ENCODE measurements at regions not wholly inside any gene's neighbourhood (a gene's known extent, or its start where the extent isn't known, plus 50 kb on each side); places are given as distances from the start of the nearest gene placed in this dataset.

DNA sequence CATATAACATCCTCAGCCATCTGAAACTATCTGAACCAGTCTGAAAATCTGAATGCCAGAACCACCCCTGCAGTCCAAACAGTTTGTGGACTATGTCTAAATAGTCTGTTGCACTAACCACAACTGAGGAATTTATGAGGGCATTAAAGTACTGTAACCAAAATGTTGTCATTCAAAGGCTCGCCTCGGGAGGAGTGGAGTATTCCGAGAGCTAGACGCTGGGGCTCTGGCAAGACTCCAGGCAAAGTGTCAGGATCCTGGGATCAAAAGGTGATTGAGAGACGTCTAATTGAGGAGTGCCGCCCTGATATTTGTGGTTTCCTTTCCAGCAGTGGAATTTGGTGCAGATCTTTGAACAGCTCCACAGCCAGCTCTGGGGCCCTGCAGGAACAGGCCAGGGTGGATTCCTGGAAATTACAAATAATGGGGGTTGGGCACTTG, 142.9 kb upstream of the MYOCD start:
- no peak overlapping the region for H3K27ac ChIP-seq (ENCODE audit: low read depth, low read length)
- no peak overlapping the region for H3K4me3 ChIP-seq (ENCODE audit: low read depth, low read length)
- no peak overlapping the region for H3K9ac ChIP-seq (ENCODE audit: low read depth, low read length)
- 0 out of 2 replicates have a peak, but pooled peaks cover 3% of the 10 kb centered on the region for H3K4me1 ChIP-seq (ENCODE audit: control insufficient read depth, insufficient read depth, low read length)
- H3K36me3 ChIP-seq (ENCODE audit: control insufficient read depth, insufficient read depth, low read length), result no peaks in the 10 kb centered on the region
- H3K27me3 ChIP-seq (ENCODE audit: control insufficient read depth, insufficient read depth, low read length), result no peaks in the 10 kb centered on the region
- H3K9me3 ChIP-seq (ENCODE audit: control insufficient read depth, insufficient read depth, low read length), result no peaks in the 10 kb centered on the region

DNA sequence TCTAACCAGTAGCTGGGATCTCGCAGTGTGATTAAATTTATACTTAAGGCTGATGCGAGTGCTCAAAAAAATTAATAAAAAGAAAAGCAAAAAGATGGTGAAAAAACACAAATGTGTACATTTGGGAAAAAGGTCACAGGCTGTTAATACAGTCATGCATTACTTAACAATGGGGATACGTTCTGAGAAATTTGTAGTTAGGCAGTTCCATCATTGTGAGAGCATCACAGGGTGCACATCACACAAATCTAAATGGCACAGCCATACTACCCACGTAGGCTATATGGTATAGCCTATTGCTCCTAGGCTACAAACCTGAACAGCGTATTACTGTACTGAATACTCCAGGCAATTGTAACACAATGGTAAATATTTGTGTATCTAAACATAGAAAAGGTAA, 142.4 kb upstream of the MYOCD start:
- H3K36me3 ChIP-seq (ENCODE audit: control insufficient read depth, insufficient read depth, low read length), result no peaks in the 10 kb centered on the region
- no peaks in the 10 kb centered on the region for H3K9me3 ChIP-seq (ENCODE audit: control insufficient read depth, insufficient read depth, low read length)
- H3K9ac ChIP-seq (ENCODE audit: low read depth, low read length), result no peak overlapping the region
- no peaks in the 10 kb centered on the region for H3K27me3 ChIP-seq (ENCODE audit: control insufficient read depth, insufficient read depth, low read length)
- no peak overlapping the region for H3K27ac ChIP-seq (ENCODE audit: low read depth, low read length)
- H3K4me3 ChIP-seq (ENCODE audit: low read depth, low read length), result no peak overlapping the region
- H3K4me1 ChIP-seq (ENCODE audit: control insufficient read depth, insufficient read depth, low read length), result 0 out of 2 replicates have a peak, but pooled peaks cover 3% of the 10 kb centered on the region

DNA sequence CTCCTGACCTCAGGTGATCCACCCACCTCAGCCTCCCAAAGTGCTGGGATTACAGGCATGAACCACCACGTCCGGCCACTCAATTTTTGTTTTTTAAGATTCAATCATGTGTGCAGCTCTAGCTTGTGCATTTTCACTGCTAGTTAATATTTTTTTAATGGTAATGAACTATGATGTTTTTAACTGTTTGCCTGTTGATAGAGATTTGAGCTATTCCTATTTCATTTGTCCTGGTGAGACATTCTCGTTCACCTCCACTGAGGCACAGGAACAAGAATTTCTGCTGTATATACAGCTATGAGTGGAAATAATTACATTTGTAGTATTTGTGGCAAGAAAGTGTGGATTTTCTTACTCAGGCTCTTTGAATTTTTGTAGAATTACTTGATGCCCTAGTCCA, 137.7 kb upstream of the MYOCD start:
- H3K27me3 ChIP-seq (ENCODE audit: control insufficient read depth, insufficient read depth, low read length), result no peaks in the 10 kb centered on the region
- no peaks in the 10 kb centered on the region for H3K36me3 ChIP-seq (ENCODE audit: control insufficient read depth, insufficient read depth, low read length)
- H3K27ac ChIP-seq (ENCODE audit: low read depth, low read length), result no peak overlapping the region
- no peak overlapping the region for H3K9ac ChIP-seq (ENCODE audit: low read depth, low read length)
- H3K9me3 ChIP-seq (ENCODE audit: control insufficient read depth, insufficient read depth, low read length), result no peaks in the 10 kb centered on the region
- H3K4me3 ChIP-seq (ENCODE audit: low read depth, low read length), result no peak overlapping the region
- no peaks in the 10 kb centered on the region for H3K4me1 ChIP-seq (ENCODE audit: control insufficient read depth, insufficient read depth, low read length)

DNA sequence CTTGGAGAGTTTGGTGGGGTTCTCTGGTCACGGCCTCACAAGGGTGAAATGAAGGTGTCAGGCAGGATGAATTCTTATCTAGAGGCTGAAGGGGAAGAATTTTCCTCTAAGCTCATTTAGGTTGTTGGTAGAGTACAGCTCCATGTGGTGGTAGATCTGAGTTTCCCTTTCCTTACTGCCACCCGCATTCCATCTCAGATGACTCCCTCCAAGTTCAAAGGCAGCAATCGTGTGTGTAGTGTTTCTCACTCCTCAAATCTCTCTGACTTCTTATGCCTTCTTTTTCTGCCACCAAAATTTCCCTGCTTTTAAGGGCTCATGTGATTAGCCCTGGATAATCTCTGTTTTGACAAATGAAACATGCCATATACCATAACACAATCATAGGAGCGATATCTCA, 135.5 kb upstream of the MYOCD start:
- H3K36me3 ChIP-seq (ENCODE audit: control insufficient read depth, insufficient read depth, low read length), result no peaks in the 10 kb centered on the region
- no peaks in the 10 kb centered on the region for H3K9me3 ChIP-seq (ENCODE audit: control insufficient read depth, insufficient read depth, low read length)
- H3K9ac ChIP-seq (ENCODE audit: low read depth, low read length), result no peak overlapping the region
- H3K4me1 ChIP-seq (ENCODE audit: control insufficient read depth, insufficient read depth, low read length), result no peaks in the 10 kb centered on the region
- no peak overlapping the region for H3K27ac ChIP-seq (ENCODE audit: low read depth, low read length)
- no peaks in the 10 kb centered on the region for H3K27me3 ChIP-seq (ENCODE audit: control insufficient read depth, insufficient read depth, low read length)
- H3K4me3 ChIP-seq (ENCODE audit: low read depth, low read length), result no peak overlapping the region

DNA sequence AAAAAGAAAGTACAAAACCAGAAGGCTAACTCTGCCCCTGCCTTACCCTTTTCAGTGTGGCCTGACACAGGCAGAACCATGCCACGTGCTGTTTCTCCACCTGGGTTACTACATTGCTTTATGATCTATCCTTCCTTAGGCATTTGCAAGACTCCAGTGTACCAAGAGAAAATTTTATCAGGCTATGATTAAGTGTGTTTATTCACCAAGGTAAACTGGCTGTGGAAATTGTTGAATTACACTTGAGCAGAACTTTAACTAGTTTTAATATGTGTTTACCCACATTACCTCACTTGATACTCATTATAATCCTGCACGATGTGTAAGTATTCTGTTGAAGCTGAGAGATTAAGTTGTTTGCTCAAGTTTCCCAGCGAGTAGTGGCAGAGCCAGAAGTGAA, 129.7 kb upstream of the MYOCD start:
- no peaks in the 10 kb centered on the region for H3K9me3 ChIP-seq (ENCODE audit: control insufficient read depth, insufficient read depth, low read length)
- no peak overlapping the region for H3K27ac ChIP-seq (ENCODE audit: low read depth, low read length)
- H3K36me3 ChIP-seq (ENCODE audit: control insufficient read depth, insufficient read depth, low read length), result no peaks in the 10 kb centered on the region
- H3K9ac ChIP-seq (ENCODE audit: low read depth, low read length), result no peak overlapping the region
- peaks cover 11% of the 10 kb centered on the region for H3K4me1 ChIP-seq (ENCODE audit: control insufficient read depth, insufficient read depth, low read length)
- H3K27me3 ChIP-seq (ENCODE audit: control insufficient read depth, insufficient read depth, low read length), result no peaks in the 10 kb centered on the region
- no peak overlapping the region for H3K4me3 ChIP-seq (ENCODE audit: low read depth, low read length)

DNA sequence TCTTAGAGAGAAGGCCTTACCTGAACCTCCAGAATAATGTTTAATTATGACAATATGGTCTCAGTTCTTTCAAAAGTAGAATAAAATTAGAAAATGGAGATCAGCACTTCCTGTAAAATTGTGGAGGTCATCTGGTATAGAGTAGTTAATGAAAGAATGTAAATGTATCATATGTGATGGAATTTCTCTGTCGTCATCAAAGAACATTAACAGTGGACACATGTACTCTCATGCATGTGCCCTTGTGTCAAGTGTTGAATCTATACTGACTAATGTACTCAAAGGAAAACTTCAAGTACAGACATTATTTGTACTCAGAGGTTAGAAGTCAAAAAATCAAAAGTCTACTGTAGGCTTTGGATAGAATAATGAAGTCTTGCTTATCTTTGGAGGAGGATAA, 129.2 kb upstream of the MYOCD start:
- no peaks in the 10 kb centered on the region for H3K36me3 ChIP-seq (ENCODE audit: control insufficient read depth, insufficient read depth, low read length)
- peaks cover 11% of the 10 kb centered on the region for H3K4me1 ChIP-seq (ENCODE audit: control insufficient read depth, insufficient read depth, low read length)
- no peak overlapping the region for H3K9ac ChIP-seq (ENCODE audit: low read depth, low read length)
- H3K27ac ChIP-seq (ENCODE audit: low read depth, low read length), result no peak overlapping the region
- no peak overlapping the region for H3K4me3 ChIP-seq (ENCODE audit: low read depth, low read length)
- H3K27me3 ChIP-seq (ENCODE audit: control insufficient read depth, insufficient read depth, low read length), result no peaks in the 10 kb centered on the region
- no peaks in the 10 kb centered on the region for H3K9me3 ChIP-seq (ENCODE audit: control insufficient read depth, insufficient read depth, low read length)

DNA sequence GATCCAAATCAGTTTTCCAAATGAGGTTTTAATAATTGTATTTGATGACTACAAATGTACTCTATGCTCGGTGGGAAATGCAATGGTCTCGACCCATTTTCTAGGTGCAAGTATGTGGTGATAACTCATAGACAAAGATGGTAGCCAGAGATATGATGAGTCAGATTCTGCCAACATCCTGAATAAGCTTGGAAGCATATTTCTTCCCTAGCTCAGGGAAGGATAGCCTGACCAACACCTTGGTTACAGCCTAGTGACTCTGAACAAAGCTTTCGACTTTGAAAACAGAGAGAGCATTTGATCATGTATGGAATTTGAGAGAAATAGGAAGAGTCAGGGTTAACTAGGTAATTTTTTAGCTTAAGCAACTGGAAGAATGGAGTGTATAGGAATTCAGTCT, 128.3 kb upstream of the MYOCD start:
- H3K36me3 ChIP-seq (ENCODE audit: control insufficient read depth, insufficient read depth, low read length), result no peaks in the 10 kb centered on the region
- H3K9ac ChIP-seq (ENCODE audit: low read depth, low read length), result no peak overlapping the region
- no peaks in the 10 kb centered on the region for H3K27me3 ChIP-seq (ENCODE audit: control insufficient read depth, insufficient read depth, low read length)
- peaks cover 11% of the 10 kb centered on the region for H3K4me1 ChIP-seq (ENCODE audit: control insufficient read depth, insufficient read depth, low read length)
- H3K27ac ChIP-seq (ENCODE audit: low read depth, low read length), result no peak overlapping the region
- H3K4me3 ChIP-seq (ENCODE audit: low read depth, low read length), result no peak overlapping the region
- H3K9me3 ChIP-seq (ENCODE audit: control insufficient read depth, insufficient read depth, low read length), result no peaks in the 10 kb centered on the region

DNA sequence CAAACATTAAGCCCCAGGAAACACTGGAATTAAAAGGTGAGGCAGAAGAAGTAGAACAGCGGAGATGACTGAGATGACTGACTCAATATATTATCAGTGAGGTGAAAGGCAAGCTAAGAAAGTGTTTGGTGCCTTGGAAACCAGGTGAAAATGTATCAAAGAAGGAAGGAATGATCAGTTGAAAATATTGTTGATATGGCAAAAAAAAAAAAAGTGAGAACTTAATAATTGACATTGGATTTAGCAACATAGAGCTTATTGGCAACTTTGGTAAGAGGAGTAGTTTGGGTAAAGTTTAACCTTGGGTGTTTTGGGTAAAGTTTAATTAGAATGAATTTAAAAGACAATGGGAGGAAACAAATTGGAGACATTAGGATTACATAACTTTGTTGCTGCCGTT, 127.7 kb upstream of the MYOCD start:
- no peak overlapping the region for H3K27ac ChIP-seq (ENCODE audit: low read depth, low read length)
- H3K9ac ChIP-seq (ENCODE audit: low read depth, low read length), result no peak overlapping the region
- no peaks in the 10 kb centered on the region for H3K27me3 ChIP-seq (ENCODE audit: control insufficient read depth, insufficient read depth, low read length)
- H3K36me3 ChIP-seq (ENCODE audit: control insufficient read depth, insufficient read depth, low read length), result no peaks in the 10 kb centered on the region
- H3K9me3 ChIP-seq (ENCODE audit: control insufficient read depth, insufficient read depth, low read length), result no peaks in the 10 kb centered on the region
- no peak overlapping the region for H3K4me3 ChIP-seq (ENCODE audit: low read depth, low read length)
- peaks cover 11% of the 10 kb centered on the region for H3K4me1 ChIP-seq (ENCODE audit: control insufficient read depth, insufficient read depth, low read length)

DNA sequence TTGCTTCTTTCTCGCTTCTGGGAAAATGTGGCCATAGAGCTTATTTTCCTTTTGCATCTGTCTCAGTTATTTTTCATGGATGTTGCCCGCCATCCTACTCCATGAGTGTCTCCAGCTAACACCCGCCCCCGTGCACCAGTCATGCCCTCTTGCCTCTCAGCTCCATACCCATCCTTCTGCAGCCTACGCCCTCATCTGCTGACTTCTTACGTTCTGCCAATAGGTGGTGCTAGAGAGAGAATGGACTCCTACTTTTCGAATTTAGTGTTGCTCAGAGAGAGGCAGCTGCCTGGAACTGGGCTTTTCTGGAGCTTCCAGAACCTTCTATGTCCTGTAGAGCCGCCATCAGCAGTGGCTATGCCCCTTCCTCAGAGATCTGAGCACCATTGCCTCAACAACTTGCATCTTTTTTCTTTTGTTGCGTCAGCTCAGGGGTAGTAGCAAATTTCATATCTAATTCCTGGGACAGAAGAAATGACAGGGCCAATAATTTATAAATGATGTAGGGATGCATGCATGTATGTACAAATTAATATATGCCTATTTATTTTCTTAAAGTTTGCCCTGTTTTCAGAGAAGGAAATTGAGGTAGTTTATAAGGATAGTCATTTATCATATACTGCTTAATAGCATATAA, 119.7 kb upstream of the MYOCD start:
- no peaks in the 10 kb centered on the region for H3K9me3 ChIP-seq (ENCODE audit: control insufficient read depth, insufficient read depth, low read length)
- no peak overlapping the region for H3K27ac ChIP-seq (ENCODE audit: low read depth, low read length)
- no peaks in the 10 kb centered on the region for H3K27me3 ChIP-seq (ENCODE audit: control insufficient read depth, insufficient read depth, low read length)
- H3K4me1 ChIP-seq (ENCODE audit: control insufficient read depth, insufficient read depth, low read length), result no peaks in the 10 kb centered on the region
- no peak overlapping the region for H3K9ac ChIP-seq (ENCODE audit: low read depth, low read length)
- no peaks in the 10 kb centered on the region for H3K36me3 ChIP-seq (ENCODE audit: control insufficient read depth, insufficient read depth, low read length)
- H3K4me3 ChIP-seq (ENCODE audit: low read depth, low read length), result no peak overlapping the region

DNA sequence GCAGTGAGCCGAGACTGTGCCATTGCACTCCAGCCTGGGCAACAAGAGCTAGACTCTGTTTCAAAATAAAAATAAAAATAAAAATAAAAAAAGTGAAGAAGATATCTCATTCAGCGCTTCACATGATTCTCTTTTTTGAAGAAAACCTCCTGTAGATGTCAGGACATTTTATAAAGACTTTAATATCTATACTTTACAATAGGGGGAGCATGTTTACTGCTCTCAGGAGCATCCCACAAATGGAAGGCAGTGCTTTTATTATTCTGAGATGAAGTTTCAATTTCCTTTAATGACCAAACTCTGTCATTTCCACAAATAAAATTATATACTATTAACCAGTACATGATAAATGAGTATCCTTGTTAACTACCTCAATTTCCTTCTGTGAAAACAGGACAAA, 118.7 kb upstream of the MYOCD start:
- no peak overlapping the region for H3K9ac ChIP-seq (ENCODE audit: low read depth, low read length)
- no peaks in the 10 kb centered on the region for H3K36me3 ChIP-seq (ENCODE audit: control insufficient read depth, insufficient read depth, low read length)
- H3K27me3 ChIP-seq (ENCODE audit: control insufficient read depth, insufficient read depth, low read length), result no peaks in the 10 kb centered on the region
- no peak overlapping the region for H3K27ac ChIP-seq (ENCODE audit: low read depth, low read length)
- H3K4me1 ChIP-seq (ENCODE audit: control insufficient read depth, insufficient read depth, low read length), result no peaks in the 10 kb centered on the region
- no peak overlapping the region for H3K4me3 ChIP-seq (ENCODE audit: low read depth, low read length)
- H3K9me3 ChIP-seq (ENCODE audit: control insufficient read depth, insufficient read depth, low read length), result no peaks in the 10 kb centered on the region

DNA sequence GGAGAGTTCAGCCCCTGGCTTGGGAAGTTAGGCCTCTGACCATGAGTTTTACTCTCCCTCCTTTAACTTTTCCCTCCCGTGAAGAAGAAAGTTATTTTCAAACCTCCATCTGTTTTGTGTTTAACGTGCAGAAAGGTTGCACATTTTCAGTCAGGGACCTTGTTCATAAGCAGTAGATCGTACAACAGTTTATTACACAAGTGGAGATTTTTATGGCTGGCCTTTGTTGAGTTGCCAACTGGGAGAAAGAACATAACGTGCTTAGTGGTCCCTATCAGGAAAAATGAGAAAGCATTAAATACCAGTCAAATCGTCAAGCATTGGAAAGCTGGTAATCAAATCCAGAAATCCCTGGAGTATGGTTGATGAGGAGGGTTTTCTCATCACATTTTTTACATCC, 117.9 kb upstream of the MYOCD start:
- Histone ChIP-seq H3K9ac (ENCODE audit: low read depth, low read length) (no peak overlapping the region), H3K9me3 (ENCODE audit: control insufficient read depth, insufficient read depth, low read length) (no peaks in the 10 kb centered on the region), H3K4me1 (ENCODE audit: control insufficient read depth, insufficient read depth, low read length) (no peaks in the 10 kb centered on the region), H3K36me3 (ENCODE audit: control insufficient read depth, insufficient read depth, low read length) (no peaks in the 10 kb centered on the region), H3K27ac (ENCODE audit: low read depth, low read length) (no peak overlapping the region), H3K4me3 (ENCODE audit: low read depth, low read length) (no peak overlapping the region), H3K27me3 (ENCODE audit: control insufficient read depth, insufficient read depth, low read length) (no peaks in the 10 kb centered on the region)

DNA sequence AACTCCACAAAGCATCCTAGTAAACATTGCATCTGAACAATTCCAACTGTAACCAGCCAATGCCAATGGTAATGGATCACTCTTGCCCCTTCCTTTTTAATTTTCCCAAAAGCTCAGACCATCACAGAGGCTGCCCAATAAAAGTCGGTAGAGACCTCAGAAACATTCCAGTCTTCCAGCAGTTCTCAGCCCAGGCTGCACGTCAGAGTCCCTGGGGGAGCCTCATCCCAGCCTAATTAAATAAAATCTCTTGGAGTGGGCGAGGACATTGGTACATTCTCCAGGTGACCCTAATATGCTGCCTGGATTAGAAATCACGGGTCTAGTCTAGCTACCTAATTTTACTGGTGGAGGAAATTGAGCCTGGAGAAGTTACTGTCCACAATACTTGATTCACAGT, 117.1 kb upstream of the MYOCD start:
- H3K9me3 ChIP-seq (ENCODE audit: control insufficient read depth, insufficient read depth, low read length), result no peaks in the 10 kb centered on the region
- H3K9ac ChIP-seq (ENCODE audit: low read depth, low read length), result no peak overlapping the region
- no peaks in the 10 kb centered on the region for H3K36me3 ChIP-seq (ENCODE audit: control insufficient read depth, insufficient read depth, low read length)
- H3K4me3 ChIP-seq (ENCODE audit: low read depth, low read length), result no peak overlapping the region
- no peaks in the 10 kb centered on the region for H3K4me1 ChIP-seq (ENCODE audit: control insufficient read depth, insufficient read depth, low read length)
- no peaks in the 10 kb centered on the region for H3K27me3 ChIP-seq (ENCODE audit: control insufficient read depth, insufficient read depth, low read length)
- no peak overlapping the region for H3K27ac ChIP-seq (ENCODE audit: low read depth, low read length)
